Breast epithelium (tissue), 4 donors: ENCODE measurements at regions not wholly inside any gene's neighbourhood (a gene's known extent, or its start where the extent isn't known, plus 50 kb on each side); places are given as distances from the start of the nearest gene placed in this dataset.

Experiments
- DNase-seq, 2 donors: peaks; one replicate each; pipeline ENCODE4 v3.0.0-alpha.2; 2019; ENCODE audit warnings: low spot score in 2 of 2
- H3K27ac ChIP-seq, 2 donors: fragments of 200-600 bp; sonication (generic) in 1 of 2; one replicate each; pipeline ENCODE4 v1.5.1; 2016 to 2019; ENCODE audit warnings: mild to moderate bottlenecking in 1 of 2
- H3K27me3 ChIP-seq, 2 donors: fragments of 200-600 bp; sonication (generic) in 1 of 2; one replicate each; pipeline versions ENCODE4 v1.5.1 to v1.6.0; 2017 to 2019; ENCODE audit warnings: control low read depth in 1 of 2, mild to moderate bottlenecking in 1 of 2
- H3K36me3 ChIP-seq: fragments of 200-600 bp; one replicate; pipeline ENCODE4 v1.5.1; 2019
- H3K4me1 ChIP-seq, 2 donors: fragments of 200-600 bp; sonication (generic); one replicate each; pipeline ENCODE4 v1.5.1; 2016 to 2019; ENCODE audit warnings: control low read depth in 1 of 2
- H3K4me3 ChIP-seq, 3 donors: fragments of 200-600 bp; sonication (generic); 1 replicate in 2 of 3; 2 replicates in 1 of 3; pipeline ENCODE4 v1.5.1; 2016 to 2019; ENCODE audit warnings: mild to moderate bottlenecking in 3 of 3, moderate library complexity in 2 of 3
- H3K9me3 ChIP-seq, 2 donors: fragments of 200-600 bp; sonication (generic) in 1 of 2; one replicate each; pipeline ENCODE4 v1.5.1; 2016 to 2019; ENCODE audit warnings: control low read depth in 1 of 2
- POLR2A ChIP-seq: fragments of 450-650 bp; IDR thresholded peaks from one replicate; pipeline ENCODE4 v1.6.1; 2016; ENCODE audit warnings: antibody characterized with exemption, mild to moderate bottlenecking, moderate library complexity
- POLR2AphosphoS5 ChIP-seq, 3 donors: sonication (generic); formaldehyde crosslinking; IDR thresholded peaks; one replicate each; pipeline ENCODE4 v1.6.1; 2017; ENCODE audit warnings: antibody characterized with exemption in 3 of 3
- intact Hi-C: fragments of 100-400 bp; cut with DNase I; formaldehyde crosslinking; loops from one replicate; pipeline ENCODE4 v1.15.1; 2023; ENCODE audit warnings: low total_unique reads
- TF ChIP-seq, protein P1 (sequence below), 3 donors: fragments of 450-650 bp; IDR thresholded peaks; one replicate each; pipeline ENCODE4 v1.5.1; 2016 to 2017; ENCODE audit warnings: antibody characterized with exemption in 3 of 3, mild to moderate bottlenecking in 3 of 3, moderate library complexity in 3 of 3

DNA sequence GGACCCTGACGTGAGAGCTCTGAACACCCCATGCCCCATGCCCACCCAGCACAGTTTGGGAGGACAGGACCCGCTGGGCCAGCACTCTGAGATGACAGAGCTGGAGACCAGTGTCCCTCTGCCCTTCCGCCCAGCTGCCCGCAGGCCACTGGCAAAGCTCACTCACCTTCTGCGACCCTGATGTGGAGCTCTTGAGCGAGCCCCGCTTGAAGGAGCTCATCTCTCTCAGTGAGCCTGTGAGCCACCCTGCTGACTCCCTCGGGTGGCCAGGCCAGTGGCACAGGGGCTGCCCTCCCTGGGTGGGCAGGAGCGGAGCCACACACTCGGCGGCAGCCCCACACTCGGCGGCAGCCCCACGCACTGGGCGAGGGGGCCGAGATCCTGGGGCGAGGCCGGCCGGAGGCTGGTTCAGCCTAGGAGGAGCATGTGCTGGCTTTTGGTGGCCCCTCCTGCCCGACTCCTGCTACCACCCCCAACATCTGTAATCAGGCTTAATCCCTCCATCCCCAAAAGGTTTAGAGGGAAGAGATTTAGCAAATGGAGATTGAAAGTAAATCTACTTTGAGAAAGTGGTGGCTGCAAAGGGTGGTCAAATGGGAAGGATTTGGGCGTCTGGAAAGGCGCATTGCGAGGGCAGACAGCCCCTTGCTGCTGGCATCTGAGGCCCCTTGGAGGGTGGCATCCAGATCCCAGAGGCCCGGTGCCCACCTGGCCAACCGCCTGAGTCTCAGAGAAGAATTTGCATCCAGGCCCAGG is 59.4 kb upstream of the TRPM1 start:
- intact Hi-C loops, result no loop called here
- H3K27ac ChIP-seq, result no peak overlapping the region

DNA sequence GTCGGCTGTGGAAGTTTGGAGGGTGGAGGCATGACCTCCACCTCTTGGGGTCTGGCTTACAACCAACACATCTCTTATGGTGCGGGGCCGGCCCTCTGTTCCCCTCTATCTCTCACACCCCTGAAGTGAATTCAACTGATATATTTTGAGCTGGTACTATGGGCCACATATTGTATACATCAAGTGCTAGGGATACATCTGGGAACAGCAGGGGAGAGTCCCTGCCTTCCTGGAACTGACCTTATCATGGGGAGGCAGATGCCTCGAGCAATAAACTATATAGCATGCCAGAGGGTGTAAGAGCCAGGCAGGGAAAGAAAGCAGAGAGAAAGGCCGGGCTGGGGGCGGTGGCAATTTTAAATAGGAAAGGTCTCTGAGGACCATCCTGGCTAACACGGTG is 60.4 kb upstream of the TRPM1 start:
- Histone ChIP-seq H3K27ac (no peak overlapping the region), H3K27me3 (no peaks in the 10 kb centered on the region), H3K4me3 (no peak overlapping the region), H3K9me3 (no peaks in the 10 kb centered on the region), H3K36me3 (no peaks in the 10 kb centered on the region), H3K4me1 (no peaks in the 10 kb centered on the region)
- intact Hi-C loops, result no loop called here
- TF ChIP-seq, protein P1, sequence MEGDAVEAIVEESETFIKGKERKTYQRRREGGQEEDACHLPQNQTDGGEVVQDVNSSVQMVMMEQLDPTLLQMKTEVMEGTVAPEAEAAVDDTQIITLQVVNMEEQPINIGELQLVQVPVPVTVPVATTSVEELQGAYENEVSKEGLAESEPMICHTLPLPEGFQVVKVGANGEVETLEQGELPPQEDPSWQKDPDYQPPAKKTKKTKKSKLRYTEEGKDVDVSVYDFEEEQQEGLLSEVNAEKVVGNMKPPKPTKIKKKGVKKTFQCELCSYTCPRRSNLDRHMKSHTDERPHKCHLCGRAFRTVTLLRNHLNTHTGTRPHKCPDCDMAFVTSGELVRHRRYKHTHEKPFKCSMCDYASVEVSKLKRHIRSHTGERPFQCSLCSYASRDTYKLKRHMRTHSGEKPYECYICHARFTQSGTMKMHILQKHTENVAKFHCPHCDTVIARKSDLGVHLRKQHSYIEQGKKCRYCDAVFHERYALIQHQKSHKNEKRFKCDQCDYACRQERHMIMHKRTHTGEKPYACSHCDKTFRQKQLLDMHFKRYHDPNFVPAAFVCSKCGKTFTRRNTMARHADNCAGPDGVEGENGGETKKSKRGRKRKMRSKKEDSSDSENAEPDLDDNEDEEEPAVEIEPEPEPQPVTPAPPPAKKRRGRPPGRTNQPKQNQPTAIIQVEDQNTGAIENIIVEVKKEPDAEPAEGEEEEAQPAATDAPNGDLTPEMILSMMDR (IDR thresholded peaks at IDR 0.05), result no peak
- TF ChIP-seq POLR2AphosphoS5 (IDR thresholded peaks at IDR 0.05) (no peak), POLR2A (no peak)
- DNase-seq, result no peak

More for the DNA sequence above, 59.4 kb upstream of the TRPM1 start:
- Histone ChIP-seq H3K9me3 (no peaks in the 10 kb centered on the region), H3K36me3 (no peaks in the 10 kb centered on the region), H3K4me3 (no peak overlapping the region), H3K4me1 (no peaks in the 10 kb centered on the region), H3K27me3 (no peaks in the 10 kb centered on the region)
- TF ChIP-seq POLR2A (no peak), POLR2AphosphoS5 (IDR thresholded peaks at IDR 0.05) (no peak)
- TF ChIP-seq, protein P1 (IDR thresholded peaks at IDR 0.05), result no peak
- DNase-seq, result no peak

DNA sequence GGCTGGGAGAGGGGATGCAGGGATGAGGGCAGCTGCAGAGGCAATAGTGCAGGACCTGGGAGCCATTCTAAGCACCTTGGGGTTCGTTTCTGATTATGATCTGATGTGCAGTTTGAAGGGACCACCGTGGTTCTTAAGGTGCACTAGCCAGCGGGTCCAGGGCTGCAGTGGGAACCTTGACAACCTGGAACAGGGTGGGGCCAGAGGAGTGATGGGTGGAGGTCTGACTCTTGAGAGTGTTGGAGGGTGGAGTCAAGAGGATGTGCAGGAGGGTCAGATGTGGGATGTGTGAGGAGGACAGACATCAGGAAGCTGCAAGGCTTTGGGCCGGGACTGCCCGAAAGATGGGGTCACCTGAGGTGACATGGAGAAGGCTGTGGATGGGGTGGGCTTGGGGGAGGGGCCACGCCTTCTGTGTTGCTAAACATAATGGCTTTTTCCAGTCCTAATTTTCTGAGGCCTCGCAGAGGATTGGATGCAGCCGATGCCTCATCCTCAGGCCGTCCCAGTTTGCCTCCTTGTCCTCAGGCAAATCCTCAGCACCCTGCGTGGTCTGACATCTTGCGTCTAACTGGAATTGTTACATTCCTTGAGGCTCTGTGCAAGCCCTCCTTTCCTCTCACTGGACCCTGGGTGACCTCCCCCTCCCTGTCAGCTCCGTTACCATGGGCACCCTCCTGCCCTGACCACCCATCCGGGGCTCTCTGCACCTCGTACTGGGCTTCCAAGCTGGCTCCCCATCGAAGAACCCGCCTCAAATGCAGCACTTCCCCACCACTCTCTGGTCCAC is 61.4 kb upstream of the TRPM1 start:
- Histone ChIP-seq H3K9me3 (no peaks in the 10 kb centered on the region), H3K4me3 (no peak overlapping the region), H3K27ac (no peak overlapping the region), H3K4me1 (no peaks in the 10 kb centered on the region), H3K36me3 (no peaks in the 10 kb centered on the region), H3K27me3 (no peaks in the 10 kb centered on the region)
- DNase-seq, result no peak
- TF ChIP-seq, protein P1 (IDR thresholded peaks at IDR 0.05), result no peak
- no peak for TF ChIP-seq POLR2A
- no peak for TF ChIP-seq POLR2AphosphoS5 (IDR thresholded peaks at IDR 0.05)
- intact Hi-C loops, result no loop called here

DNA sequence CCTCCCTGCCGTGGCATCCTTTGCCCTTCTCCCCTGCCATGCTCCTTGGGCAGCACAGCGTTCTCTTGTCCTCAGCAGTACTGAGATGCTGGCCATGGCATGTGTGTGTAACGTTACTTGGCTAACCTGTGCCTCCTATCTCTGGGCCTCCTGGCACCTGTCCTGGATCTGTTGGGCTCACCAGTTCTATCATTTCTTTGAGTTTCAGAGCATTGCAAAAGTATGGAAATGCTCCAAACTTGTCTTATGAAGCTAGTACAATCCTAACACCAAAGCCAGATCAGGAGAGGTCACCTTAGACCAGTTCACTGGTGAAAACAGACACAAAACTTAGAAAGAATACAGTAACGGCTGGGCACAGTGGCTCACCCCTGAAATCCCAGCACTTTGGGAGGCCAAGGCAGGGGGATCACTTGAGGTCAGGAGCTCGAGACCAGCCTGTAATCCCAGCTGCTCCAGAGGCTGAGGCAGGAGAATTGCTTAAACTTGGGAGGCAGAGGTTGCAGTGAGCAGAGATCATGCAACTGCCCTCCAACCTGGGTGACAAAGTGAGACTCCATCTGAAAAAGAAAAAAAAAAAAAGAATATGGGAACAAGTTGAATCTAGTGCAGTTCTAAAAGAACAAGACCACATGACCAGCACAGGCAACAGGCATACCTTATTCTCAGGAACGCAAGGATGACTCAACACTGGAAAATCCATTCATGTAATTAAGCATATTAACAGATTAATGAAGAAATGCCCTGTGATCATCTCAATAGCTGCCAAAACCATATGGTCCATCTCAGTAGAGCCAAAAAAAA is 62.4 kb upstream of the TRPM1 start:
- DNase-seq, result no peak
- Histone ChIP-seq H3K36me3 (no peaks in the 10 kb centered on the region), H3K4me3 (no peak overlapping the region), H3K9me3 (no peaks in the 10 kb centered on the region), H3K4me1 (no peaks in the 10 kb centered on the region), H3K27ac (no peak overlapping the region), H3K27me3 (no peaks in the 10 kb centered on the region)
- TF ChIP-seq, protein P1 (IDR thresholded peaks at IDR 0.05), result no peak
- TF ChIP-seq POLR2A, result no peak
- TF ChIP-seq POLR2AphosphoS5 (IDR thresholded peaks at IDR 0.05), result no peak
- intact Hi-C loops, result no loop called here
